ENCODE measurements at regions not wholly inside any gene's neighbourhood (a gene's known extent, or its start where the extent isn't known, plus 50 kb on each side); places are given as distances from the start of the nearest gene placed in this dataset.

- no peak for DNase-seq (ENCODE audit: low read depth)
These were observed 225.7 kb upstream of the TNP1 start for GRCh38 chr2:217085543-217085942.

GRCh38 chr2:217081799-217082198 is 221.9 kb upstream of the TNP1 start:
- DNase-seq (ENCODE audit: low read depth), result no peak

- no peak for DNase-seq (ENCODE audit: low read depth)
These were observed 219.3 kb upstream of the TNP1 start for GRCh38 chr2:217079165-217079564.

DNA sequence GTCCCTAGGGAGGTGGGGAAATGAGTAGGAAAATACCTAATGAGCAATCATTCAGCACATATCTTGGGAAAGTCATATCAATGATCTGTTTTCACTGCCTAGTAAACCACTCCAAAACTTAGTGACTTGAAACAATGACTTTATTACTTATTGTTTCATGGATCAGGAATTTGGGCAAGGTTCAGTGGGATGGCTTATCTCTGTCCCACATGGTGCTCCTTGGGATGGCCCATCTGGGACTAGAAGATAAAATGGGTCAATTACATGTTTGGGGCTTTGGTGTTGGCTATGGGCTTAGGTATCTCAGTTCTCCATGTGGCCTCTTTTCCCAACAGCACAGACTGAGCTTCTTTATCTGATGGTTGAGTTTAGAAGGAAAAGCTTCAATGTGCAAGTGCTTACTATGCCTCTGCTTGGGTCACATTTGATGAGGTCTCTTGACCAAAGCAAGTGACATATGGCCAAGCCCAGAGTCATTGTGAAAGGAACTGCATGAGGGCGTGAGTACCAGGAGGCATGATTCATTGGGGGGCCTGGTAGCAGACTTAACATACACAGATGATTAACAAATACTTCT is 218.1 kb upstream of the TNP1 start:
- no peak for DNase-seq (ENCODE audit: low read depth)

- no peak for DNase-seq (ENCODE audit: low read depth)
These were observed 216.9 kb upstream of the TNP1 start for GRCh38 chr2:217076657-217077232.

GRCh38 chr2:217076058-217076435 is 216.2 kb upstream of the TNP1 start:
- DNase-seq (ENCODE audit: low read depth), result no peak

GRCh38 chr2:217075268-217076057 is 215.6 kb upstream of the TNP1 start:
- DNase-seq (ENCODE audit: low read depth), result no peak

GRCh38 chr2:217074576-217075255 is 214.9 kb upstream of the TNP1 start:
- no peak for DNase-seq (ENCODE audit: low read depth)

DNA sequence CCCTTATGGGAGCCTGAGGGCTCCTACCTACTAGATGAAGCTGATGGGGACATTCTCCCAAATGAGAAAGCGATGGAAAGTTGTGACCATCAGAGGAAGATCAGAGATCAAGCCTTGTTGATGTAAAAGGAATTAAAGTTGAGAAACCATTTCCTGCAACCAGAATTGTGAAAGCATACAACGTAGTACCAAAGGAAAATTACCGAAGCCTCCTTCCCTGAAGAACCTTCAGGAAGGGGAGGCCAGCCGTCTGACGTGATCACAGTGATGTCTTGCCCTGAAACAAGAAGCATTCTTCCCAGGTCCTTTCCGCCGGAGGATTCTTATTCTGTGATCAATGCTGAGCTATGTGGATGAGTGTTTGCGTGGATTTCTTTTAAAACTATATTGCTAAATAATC is 211.6 kb upstream of the TNP1 start:
- no peak for DNase-seq (ENCODE audit: low read depth)

DNA sequence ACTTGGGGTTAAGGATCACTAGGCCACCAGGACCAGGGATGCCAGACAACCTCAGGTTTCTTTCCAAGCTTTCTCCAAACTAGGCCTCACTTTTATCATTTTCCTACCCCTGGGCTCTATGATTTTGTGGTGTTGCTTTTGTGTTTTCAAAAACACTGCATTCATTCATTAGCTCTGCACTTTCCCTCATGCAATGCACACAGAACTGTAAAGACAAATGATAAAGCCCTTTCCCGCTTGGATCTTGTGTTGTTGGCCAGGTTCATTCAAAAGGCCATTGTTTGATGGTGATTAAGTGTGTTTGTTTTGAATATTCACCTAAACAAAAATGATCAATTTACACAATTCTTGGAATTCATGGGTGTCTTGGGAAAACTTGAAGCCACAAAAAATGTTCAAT is 210.7 kb upstream of the TNP1 start:
- no peak for DNase-seq (ENCODE audit: low read depth)

DNA sequence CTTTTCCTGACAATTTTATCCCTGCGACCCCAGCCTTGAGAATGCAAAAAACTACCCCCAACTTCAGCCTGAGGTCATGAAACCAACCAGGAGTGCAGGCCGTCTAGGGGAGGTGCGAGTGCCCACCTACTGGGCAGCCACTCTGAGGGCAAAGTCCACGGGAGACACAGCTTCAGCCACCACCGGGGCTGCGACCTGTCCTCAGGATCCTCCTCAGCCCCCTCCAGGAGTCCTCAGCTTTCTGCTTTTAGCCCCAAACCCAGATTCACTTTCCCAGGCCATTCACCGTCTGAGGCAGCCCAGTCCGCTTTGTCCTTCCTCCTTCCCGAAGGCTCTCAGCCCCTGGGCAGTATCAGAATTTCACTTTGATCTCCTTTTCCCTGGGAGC is 210.2 kb upstream of the TNP1 start:
- DNase-seq (ENCODE audit: low read depth), result no peak

GRCh38 chr2:217069263-217070042 is 209.6 kb upstream of the TNP1 start:
- no peak for DNase-seq (ENCODE audit: low read depth)

GRCh38 chr2:217068677-217069250 is 208.9 kb upstream of the TNP1 start:
- DNase-seq (ENCODE audit: low read depth), result no peak

GRCh38 chr2:217067787-217068186 is 207.9 kb upstream of the TNP1 start:
- DNase-seq (ENCODE audit: low read depth), result no peak

DNA sequence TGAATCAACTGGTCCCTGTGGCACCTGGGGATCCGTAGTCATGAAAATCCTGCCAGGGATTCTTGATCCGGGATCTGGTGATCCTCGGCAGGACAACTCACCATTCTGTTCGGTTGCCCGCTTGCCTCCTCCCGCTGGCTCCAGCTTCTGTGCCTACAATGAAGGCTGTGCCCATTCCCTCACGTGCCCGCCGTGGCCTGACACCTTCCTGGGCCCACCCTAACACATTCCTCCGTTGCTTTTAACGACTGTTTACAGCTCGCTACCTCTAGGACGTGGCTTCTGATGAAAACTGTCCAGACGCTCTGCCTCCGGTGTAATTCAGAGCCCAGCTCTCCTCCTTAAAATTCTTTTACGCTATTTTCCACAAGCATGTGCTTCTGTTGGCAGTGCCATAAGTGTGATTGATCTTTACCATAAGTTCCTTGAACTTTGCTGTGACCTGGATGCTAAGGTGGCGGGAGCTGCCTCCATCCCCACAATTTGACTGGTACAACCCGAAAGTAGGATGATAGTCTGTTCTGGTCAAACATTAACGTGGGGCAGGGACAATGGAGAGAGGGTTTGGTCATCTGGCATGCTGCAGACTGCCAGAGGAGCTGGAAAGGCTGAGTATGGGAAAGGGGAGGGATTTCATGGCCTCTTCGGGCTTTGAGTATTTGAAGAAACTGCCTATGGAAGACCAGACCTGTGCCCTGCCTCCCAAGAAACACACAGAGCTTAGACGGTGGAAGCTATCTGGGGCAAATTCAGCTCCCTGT is 206.8 kb upstream of the TNP1 start:
- DNase-seq (ENCODE audit: low read depth), result no peak

DNA sequence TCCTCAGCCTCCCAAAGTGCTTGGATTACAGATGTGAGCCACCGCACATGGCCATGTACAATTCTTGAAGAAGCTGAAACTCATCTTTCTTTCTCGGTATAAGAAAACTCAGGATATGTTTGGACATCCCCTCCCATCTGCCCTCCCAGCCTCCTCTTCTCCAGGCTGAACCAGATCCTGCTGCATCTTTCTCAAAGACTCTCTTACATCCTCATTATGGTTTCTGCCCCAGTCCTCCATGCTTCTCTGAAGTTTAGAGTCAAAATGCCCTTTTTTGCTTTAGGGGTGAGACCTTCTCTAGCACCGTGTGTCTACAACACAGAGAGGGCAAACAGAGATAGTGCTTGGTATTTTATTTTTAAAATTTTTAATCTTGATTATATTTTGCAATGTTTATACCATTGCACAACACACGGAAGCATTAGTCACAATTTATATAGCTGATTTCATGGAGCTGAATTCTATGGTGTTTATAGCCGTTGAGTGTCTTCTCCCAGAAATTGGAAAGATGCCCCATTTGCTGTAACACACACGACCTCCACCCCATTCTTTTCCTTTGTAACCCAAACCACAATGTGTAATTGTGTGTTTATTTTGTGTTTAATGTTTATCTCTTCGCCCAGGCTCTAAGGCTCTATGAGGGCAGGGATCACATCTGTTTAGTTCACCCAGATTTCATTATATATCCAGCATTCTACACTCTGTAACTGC is 206.0 kb upstream of the TNP1 start:
- no peak for DNase-seq (ENCODE audit: low read depth)

GRCh38 chr2:217065012-217065290 is 205.1 kb upstream of the TNP1 start:
- no peak for DNase-seq (ENCODE audit: low read depth)

DNA sequence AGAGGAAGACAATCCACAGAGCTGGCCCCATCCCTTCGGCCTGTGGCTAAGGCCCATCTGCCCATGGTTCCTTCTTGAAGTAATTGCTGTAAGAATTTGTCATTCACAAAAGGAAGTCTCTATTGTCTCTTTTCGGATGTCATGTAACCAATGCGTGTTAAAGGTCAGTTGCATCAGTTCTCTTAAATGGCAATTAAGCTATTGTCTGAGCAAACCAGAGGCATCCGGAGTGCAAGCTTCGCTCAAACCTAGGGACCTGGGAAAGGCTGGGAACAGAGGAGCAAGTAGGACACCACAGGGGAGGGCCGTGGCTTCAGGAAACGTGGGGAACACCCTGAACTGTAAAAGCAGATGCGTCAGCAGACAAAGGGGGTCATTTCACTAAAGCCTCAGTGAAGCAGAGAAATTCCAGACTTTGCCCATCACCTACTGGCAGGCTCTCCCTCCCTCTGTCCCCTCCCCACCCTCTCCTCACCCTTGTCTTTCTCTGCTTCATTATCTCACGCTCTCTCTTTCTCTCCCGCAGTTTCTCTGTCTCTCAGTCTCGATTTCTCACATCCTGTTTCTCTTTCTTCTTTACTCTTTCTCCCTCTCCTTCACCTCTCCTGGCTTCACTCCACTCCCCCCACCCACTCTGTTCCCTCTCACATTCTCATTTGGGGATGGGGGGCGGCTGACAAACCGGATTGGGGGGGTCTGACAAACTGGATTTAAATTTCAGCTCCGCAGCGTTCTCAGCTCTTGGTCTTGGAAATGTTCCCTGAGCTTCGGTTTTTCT is 204.6 kb upstream of the TNP1 start:
- DNase-seq (ENCODE audit: low read depth), result no peak

DNA sequence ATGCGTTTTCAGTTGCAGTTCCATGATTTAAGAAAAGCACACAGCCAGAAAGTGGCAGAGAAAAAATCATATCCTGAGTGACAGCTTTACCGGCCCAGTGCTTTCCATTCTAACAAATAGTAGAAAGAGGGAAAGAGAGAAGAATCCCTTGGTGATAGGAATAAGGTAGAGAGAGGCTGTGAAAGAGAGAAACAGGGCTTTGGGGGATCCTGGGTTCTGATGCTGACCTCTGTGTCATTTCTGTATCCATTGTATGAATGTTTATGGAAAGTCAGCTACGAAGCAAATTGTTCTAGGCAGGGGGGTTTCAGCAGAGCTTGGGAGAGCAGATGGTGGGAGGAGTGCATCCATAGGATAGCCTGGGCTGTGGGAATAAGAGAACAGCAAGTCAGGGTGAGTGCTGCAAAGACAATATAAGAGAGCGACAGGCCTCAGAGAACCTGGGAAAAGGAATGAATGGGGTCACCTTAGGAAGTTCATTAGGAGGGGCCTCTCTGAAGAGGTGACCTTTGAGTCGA is 203.4 kb upstream of the TNP1 start:
- DNase-seq (ENCODE audit: low read depth), result no peak

- no peak for DNase-seq (ENCODE audit: low read depth)
These were observed 202.9 kb upstream of the TNP1 start for GRCh38 chr2:217062768-217063167.

Measured in stimulated activated CD8-positive, alpha-beta memory T cell treated with anti-CD3 and anti-CD28 coated beads, Interleukin-12 subunit alpha, Interleukin-12 subunit beta, amount 100 ng/mL, for 1 hour (primary cell).